Stomach smooth muscle (tissue), 2 donors: ENCODE measurements at regions not wholly inside any gene's neighbourhood (a gene's known extent, or its start where the extent isn't known, plus 50 kb on each side); places are given as distances from the start of the nearest gene placed in this dataset.

Experiments
- H3K27ac ChIP-seq: one replicate; pipeline ENCODE4 v1.7.0; 2013; ENCODE audit warnings: mild to moderate bottlenecking, low read length, inconsistent platforms
- H3K27me3 ChIP-seq, 2 donors: one replicate each; pipeline ENCODE4 v1.7.0; 2013; ENCODE audit warnings: low read length in 2 of 2; ENCODE audit not compliant: insufficient read depth in 2 of 2, control insufficient read depth in 1 of 2
- H3K36me3 ChIP-seq, 2 donors: one replicate each; pipeline ENCODE4 v1.7.0; 2013; ENCODE audit warnings: low read length in 2 of 2; ENCODE audit not compliant: control insufficient read depth in 2 of 2, insufficient read depth in 2 of 2
- H3K4me1 ChIP-seq: one replicate; pipeline ENCODE4 v1.7.0; 2013; ENCODE audit warnings: low read length; ENCODE audit not compliant: control insufficient read depth, insufficient read depth
- H3K4me3 ChIP-seq, 2 donors: one replicate each; pipeline ENCODE4 v1.7.0; 2013; ENCODE audit warnings: low read length in 2 of 2
- H3K9ac ChIP-seq, 2 donors: one replicate each; pipeline ENCODE4 v1.7.0; 2013; ENCODE audit warnings: low read length in 2 of 2, mild to moderate bottlenecking in 1 of 2
- H3K9me3 ChIP-seq, 2 donors: one replicate each; pipeline ENCODE4 v1.7.0; 2013; ENCODE audit warnings: low read length in 2 of 2; ENCODE audit not compliant: control insufficient read depth in 2 of 2
- donor health status: healthy.
- donor health status: Pancreatic carcinoma.

DNA sequence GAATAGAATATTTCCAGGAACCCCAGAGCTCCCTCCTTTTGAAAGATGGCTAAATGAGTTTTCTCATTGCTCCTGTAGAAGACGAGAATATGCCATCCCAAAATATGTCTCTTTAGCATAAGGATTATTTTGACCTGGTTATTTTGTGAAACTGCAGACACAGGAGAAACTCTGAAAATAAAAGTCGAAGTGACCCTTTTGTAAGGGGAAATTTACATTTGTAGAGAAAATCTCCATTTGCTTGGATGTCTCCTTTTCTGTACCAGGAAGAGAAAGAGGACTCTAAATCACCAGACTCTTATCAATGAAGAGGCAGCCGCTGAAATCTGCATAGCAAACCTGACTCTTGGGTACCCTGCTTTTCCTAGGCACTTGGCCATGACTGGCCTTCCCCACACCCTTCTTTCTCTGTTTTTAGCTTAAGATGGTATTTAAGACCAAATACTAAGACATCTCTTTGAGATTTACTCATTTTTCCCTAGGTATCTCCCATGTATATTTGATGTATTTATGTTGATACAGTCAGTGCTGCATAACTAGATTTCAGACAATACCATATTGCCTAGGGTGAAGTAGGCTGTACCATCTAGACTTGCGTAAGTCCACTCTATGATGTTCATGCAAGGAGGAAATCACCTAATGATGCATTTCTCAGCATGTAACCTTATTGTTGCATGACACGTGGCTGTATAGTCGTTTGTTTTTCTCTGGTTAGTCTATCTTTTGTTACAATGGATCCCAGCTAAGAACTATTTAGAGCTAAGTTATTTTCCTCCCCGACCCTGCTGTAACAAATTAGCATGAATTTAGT, 98.2 kb upstream of the UBE3A start:
- H3K9me3 ChIP-seq = no peaks in the 10 kb centered on the region
- no peak overlapping the region for H3K4me3 ChIP-seq
- H3K27ac ChIP-seq = no peak overlapping the region
- H3K36me3 ChIP-seq = no peaks in the 10 kb centered on the region
- no peaks in the 10 kb centered on the region for H3K27me3 ChIP-seq
- H3K4me1 ChIP-seq = peaks cover 11% of the 10 kb centered on the region
- H3K9ac ChIP-seq = no peak overlapping the region

DNA sequence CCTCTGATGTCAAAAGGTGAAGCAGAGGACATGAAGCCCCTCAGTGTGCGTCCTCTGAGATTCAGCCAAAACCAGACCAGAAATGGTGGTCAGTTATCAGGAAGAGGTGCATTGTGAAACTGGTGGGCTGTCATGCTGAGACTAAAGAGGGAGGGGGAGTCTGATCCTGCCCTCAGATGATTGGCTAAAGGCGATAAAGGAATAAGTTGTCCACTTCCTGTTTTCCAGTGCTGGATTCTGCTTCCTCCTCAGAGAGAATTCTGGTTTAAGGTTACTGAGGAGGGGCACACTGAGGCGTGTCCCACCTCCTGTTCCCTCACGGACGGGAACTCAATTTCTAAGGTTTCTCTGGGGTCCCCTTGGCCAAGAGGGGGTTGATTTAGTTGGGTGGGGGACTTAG, 97.0 kb upstream of the UBE3A start:
- Histone ChIP-seq H3K9me3 (no peaks in the 10 kb centered on the region), H3K27ac (no peak overlapping the region), H3K27me3 (no peaks in the 10 kb centered on the region), H3K9ac (no peak overlapping the region), H3K36me3 (no peaks in the 10 kb centered on the region), H3K4me1 (peaks cover 11% of the 10 kb centered on the region), H3K4me3 (no peak overlapping the region)

DNA sequence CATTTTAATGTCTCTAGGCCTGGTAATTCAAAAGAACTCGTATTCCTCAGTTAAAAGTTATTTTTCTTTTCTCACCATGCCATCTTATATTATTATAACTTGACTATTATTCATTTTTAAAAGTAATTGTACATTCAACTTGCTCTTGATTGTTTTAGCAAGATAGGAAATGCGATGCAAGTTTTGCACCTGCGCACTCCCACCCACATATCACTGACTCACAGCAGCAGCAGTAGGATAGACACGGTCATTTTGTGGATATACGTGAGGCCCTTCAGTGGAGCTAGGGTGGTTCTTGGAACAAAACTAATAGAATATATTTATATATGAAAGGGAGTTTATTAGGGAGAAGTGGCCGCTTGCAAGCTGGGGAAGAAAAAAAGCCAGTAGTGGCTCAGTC, 95.5 kb upstream of the UBE3A start:
- H3K4me3 ChIP-seq = no peak overlapping the region
- no peak overlapping the region for H3K27ac ChIP-seq
- no peaks in the 10 kb centered on the region for H3K36me3 ChIP-seq
- no peaks in the 10 kb centered on the region for H3K27me3 ChIP-seq
- H3K4me1 ChIP-seq = peaks cover 15% of the 10 kb centered on the region
- H3K9ac ChIP-seq = no peak overlapping the region
- H3K9me3 ChIP-seq = peaks cover 0 to 4% of the 10 kb centered on the region in 2 donors

DNA sequence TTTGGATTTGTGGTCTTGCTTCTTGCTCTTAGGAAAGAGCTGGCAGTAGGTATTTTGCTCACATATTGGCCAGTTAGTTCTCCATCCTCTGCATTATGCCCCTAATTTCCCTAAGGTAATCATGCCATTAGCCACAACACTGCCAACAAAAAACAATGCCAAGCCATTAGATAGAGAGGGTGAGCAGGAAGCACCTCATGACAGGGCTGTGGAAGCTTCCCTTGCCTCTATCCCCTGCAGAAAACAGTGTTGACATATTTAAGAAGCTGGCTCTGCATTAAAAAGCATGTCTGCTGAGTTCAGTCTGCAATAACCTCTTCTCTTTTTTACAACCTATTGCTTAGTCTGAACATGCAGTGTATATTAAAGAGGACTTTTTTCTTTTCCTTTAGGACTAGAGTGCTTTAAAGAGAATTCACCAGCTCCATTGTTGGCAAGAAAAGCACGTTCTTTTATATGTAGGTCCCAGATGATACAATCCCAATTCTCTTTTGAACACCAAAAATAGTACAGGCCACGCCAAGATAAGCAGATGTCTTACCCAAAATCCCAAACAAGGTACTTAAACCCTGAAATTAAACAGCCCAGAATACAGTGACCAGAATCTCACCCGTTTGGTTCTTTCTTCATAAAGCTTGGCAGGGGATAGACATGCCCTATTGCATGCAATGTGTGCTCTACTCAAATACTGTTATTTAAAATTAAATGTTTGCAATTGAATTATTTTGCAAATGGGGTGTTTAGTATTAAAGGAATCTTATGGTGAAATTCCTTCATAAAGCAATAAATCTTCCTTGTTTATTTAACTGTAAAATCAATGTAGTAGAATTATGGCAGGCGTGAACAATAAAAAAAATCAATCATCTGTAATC, 93.7 kb upstream of the UBE3A start:
- no peak overlapping the region for H3K9ac ChIP-seq
- peaks cover 0 to 4% of the 10 kb centered on the region in 2 donors for H3K9me3 ChIP-seq
- H3K4me3 ChIP-seq = no peak overlapping the region
- peaks cover 15% of the 10 kb centered on the region for H3K4me1 ChIP-seq
- H3K36me3 ChIP-seq = no peaks in the 10 kb centered on the region
- no peaks in the 10 kb centered on the region for H3K27me3 ChIP-seq
- H3K27ac ChIP-seq = no peak overlapping the region

DNA sequence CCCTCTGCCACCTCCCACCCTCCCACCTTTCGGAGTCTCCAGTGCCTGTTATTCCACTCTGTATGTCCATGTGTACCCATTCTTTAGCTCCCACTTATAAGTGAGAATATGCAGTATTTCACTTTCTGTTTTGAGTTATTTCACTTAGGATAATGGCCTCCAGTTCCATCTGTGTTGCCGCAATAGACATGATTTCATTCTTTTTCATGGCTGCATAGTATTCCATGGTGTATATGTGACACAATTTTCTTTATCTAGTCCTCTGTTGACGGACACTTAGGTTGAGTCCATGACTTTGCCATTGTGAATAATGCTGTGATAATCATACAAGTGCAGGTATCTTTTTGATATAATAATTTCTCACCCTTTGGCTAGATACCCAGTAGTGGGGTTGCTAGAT, 91.0 kb upstream of the UBE3A start:
- H3K4me3 ChIP-seq = no peak overlapping the region
- no peaks in the 10 kb centered on the region for H3K27me3 ChIP-seq
- H3K27ac ChIP-seq = no peak overlapping the region

DNA sequence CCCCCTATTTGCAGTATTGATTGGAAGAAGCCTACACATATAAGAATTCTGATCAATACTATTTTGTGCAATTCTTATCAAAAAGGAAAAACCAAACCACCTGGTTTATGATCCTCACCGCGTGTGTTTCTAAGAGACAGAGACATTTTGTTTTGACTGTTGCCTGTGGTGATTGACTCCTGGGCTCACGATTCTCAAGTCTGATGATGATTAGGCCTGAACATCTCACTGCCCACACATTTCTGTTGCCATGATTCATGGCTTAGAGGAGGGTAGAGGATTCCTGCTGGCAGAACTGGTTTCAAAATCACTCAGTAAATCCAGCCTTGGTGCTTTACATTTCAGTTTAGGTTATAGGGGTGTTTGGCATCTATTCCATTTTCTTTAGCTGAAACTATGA, 88.3 kb upstream of the UBE3A start:
- peaks cover 0 to 4% of the 10 kb centered on the region in 2 donors for H3K9me3 ChIP-seq
- H3K27ac ChIP-seq = no peak overlapping the region
- peaks cover 11% of the 10 kb centered on the region for H3K4me1 ChIP-seq
- H3K36me3 ChIP-seq = no peaks in the 10 kb centered on the region
- H3K4me3 ChIP-seq = no peak overlapping the region
- H3K9ac ChIP-seq = no peak overlapping the region
- no peaks in the 10 kb centered on the region for H3K27me3 ChIP-seq

More for the DNA sequence above, 91.0 kb upstream of the UBE3A start:
- Histone ChIP-seq H3K9ac (no peak overlapping the region), H3K36me3 (no peaks in the 10 kb centered on the region), H3K9me3 (peaks cover 0 to 4% of the 10 kb centered on the region in 2 donors), H3K4me1 (peaks cover 15% of the 10 kb centered on the region)

DNA sequence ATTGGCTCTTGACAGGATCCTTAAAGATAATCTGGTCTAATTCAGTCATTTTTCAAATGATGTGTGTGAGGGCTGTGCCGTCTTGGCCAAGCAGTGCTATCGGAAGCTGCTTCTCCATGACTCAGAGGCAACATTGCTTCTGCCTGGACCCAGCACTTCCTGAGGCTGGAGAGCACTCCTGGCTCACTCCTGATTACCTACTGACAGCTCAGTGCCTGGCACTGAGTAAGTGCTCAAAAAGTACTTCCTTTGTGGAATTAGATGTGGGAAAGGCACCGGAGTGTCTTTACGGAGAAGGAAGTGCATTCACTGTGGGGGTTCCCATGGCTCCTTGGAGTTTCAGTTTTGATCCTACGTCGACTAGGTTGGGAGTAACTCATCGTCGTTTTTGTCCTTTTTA, 86.9 kb upstream of the UBE3A start:
- Histone ChIP-seq H3K27me3 (no peaks in the 10 kb centered on the region), H3K36me3 (no peaks in the 10 kb centered on the region), H3K9me3 (peaks cover 0 to 4% of the 10 kb centered on the region in 2 donors), H3K27ac (no peak overlapping the region), H3K4me1 (peaks cover 3% of the 10 kb centered on the region), H3K4me3 (no peak overlapping the region), H3K9ac (no peak overlapping the region)

DNA sequence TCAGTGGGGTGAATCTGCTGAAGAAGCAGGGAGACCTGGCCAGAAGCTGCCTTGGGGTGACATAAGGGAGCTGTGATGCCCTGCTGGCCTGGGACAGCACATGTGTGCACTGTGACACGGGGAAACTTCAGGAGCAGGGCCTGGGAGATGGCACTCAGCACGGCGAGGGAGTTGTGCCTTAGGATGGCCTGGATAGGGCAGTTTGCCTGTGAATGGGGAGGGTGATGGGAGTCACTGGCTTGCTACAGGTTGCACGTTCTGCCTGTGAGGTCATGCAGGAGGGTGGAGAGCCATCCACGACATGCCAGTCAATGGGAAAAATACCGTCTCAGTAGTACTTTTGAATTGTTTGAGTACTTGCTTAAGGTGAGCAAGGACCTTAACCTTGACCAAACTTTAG, 76.8 kb upstream of the UBE3A start:
- H3K9me3 ChIP-seq = no peaks in the 10 kb centered on the region
- no peak overlapping the region for H3K9ac ChIP-seq
- H3K4me1 ChIP-seq = peaks cover 7% of the 10 kb centered on the region
- H3K27me3 ChIP-seq = no peaks in the 10 kb centered on the region
- H3K27ac ChIP-seq = no peak overlapping the region
- no peak overlapping the region for H3K4me3 ChIP-seq
- no peaks in the 10 kb centered on the region for H3K36me3 ChIP-seq

DNA sequence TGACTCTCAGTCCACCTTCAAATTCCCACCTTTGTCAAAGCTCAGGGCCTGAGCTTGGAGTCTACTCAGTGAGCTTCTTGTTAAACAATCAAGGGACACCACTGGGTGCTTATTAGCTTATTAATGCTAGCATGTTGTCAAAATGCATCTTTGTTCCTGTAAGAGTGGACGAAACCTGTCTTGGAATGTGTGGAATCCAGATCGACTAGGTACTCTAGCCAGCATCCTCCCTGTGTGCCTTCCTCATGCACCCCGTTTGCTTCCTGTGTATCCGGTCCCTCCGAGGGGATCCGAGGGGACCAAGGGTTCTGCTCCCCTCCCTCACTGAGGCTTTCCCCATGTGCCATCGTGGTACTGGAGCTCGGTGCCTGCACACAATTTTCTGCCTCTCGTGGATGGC, 75.7 kb upstream of the UBE3A start:
- Histone ChIP-seq H3K27me3 (no peaks in the 10 kb centered on the region), H3K9ac (no peak overlapping the region), H3K27ac (no peak overlapping the region), H3K36me3 (no peaks in the 10 kb centered on the region), H3K4me1 (peaks cover 9% of the 10 kb centered on the region), H3K4me3 (no peak overlapping the region), H3K9me3 (no peaks in the 10 kb centered on the region)

DNA sequence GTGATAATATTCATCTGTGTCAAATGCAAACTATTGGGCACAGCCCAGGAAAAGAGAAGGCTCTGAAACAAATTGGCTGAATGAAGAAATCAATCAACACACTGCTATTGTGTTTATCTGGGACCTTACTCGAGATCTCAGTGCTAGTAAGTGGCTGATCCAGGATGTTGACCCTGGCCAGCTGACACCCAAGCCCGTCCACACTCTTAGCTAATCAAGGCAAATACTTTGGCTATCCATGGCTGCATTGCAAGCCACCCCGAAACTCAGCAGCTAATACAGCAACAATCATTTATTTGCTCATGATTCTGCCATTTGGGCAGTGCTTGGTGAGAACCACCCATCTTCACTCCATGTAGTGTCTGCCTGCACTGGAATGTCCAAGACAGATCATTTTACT, 74.1 kb upstream of the UBE3A start:
- Histone ChIP-seq H3K36me3 (no peaks in the 10 kb centered on the region), H3K4me3 (no peak overlapping the region), H3K9ac (no peak overlapping the region), H3K27ac (no peak overlapping the region), H3K4me1 (peaks cover 11% of the 10 kb centered on the region), H3K9me3 (no peaks in the 10 kb centered on the region), H3K27me3 (no peaks in the 10 kb centered on the region)

DNA sequence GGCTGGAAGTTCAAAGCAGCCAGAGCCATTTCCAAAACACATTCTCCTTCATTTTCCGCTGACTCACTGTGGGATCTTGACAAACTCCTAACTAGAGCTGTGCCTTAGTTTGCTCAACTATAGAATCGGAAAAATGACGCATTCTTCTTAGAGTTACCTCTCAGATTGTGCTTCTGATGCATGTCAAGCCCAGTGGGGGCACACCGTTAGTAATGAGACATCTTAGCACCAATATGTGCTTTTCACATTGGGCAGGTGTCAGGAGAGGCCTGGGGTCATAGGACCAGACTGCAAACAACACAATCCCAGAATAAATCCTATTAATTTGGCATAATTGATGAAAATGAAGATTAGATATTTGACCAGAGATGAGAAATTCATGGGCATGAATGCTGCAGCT, 71.3 kb upstream of the UBE3A start:
- Histone ChIP-seq H3K27me3 (no peaks in the 10 kb centered on the region), H3K36me3 (no peaks in the 10 kb centered on the region), H3K9me3 (no peaks in the 10 kb centered on the region)

More for the DNA sequence above, 71.3 kb upstream of the UBE3A start:
- H3K9ac ChIP-seq = no peak overlapping the region
- H3K4me3 ChIP-seq = no peak overlapping the region
- no peak overlapping the region for H3K27ac ChIP-seq
- peaks cover 11% of the 10 kb centered on the region for H3K4me1 ChIP-seq
